Uterus (tissue), 2 donors: ENCODE measurements at regions not wholly inside any gene's neighbourhood (a gene's known extent, or its start where the extent isn't known, plus 50 kb on each side); places are given as distances from the start of the nearest gene placed in this dataset.

ENCODE experiments used
- CTCF ChIP-seq, 4 experiments: fragments of 200-600 bp in 2 of 4; fragments of 450-650 bp in 2 of 4; sonication (generic) in 2 of 4; IDR thresholded peaks; one replicate each; pipeline ENCODE4 v1.5.1; 2016 to 2019; ENCODE audit warnings: antibody characterized with exemption in 4 of 4, mild to moderate bottlenecking in 2 of 4, moderate library complexity in 1 of 4
- POLR2A ChIP-seq, 2 donors: fragments of 450-650 bp; IDR thresholded peaks; one replicate each; pipeline ENCODE4 v1.6.1; 2016; ENCODE audit warnings: antibody characterized with exemption in 2 of 2, mild to moderate bottlenecking in 1 of 2, moderate library complexity in 1 of 2

DNA sequence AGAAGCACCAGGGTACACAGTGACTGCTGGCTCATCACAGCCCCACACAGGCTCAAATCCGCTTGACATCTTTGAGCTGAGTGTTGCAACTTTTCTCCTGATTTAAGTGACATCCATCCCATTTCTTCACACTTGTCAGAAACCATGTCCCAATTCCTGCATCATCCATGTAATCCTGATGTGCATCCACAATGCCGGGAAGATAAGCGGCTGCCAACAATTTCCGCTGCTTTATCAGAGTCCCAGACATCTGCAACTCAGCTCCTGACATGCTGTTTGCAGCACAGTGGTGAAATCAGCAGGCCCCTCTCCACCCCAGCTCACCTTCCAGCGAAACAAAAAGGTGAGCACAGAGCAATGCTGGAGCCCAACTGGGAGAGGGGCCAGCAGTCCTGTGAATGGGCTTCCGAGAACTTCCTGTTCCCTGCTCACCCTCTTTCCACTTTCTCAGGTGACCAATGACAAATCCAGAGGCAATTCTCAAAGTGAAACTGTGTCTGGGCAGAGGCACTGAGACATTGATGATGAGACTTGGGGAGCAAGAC is 581.0 kb downstream of the AJAP1 start:
- TF ChIP-seq POLR2A (IDR thresholded peaks at IDR 0.05) (no peak), CTCF (IDR thresholded peaks at IDR 0.05) (no peak)
